BJ (cell line): ENCODE measurements at regions not wholly inside any gene's neighbourhood (a gene's known extent, or its start where the extent isn't known, plus 50 kb on each side); places are given as distances from the start of the nearest gene placed in this dataset.

ENCODE experiments used
- CTCF ChIA-PET: fragments of 350-600 bp; formaldehyde crosslinking; extraction: SDS; loops from one replicate; lab custom pipeline; 2021; ENCODE audit warnings: antibody characterized with exemption, inconsistent platforms; lab: Yijun Ruan, JAX
- POLR2A ChIA-PET: fragments of 300-600 bp; sonication (Branson Sonifier 250); formaldehyde crosslinking; extraction: SDS; loops from one replicate; lab custom pipeline; 2021; ENCODE audit warnings: antibody characterized with exemption; lab: Charles Lee
- DNase-seq: peaks from one replicate; pipeline ENCODE4 v3.0.0-alpha.2; 2011; ENCODE audit warnings: low read depth
- H3K27me3 ChIP-seq: 2 replicates; pipeline ENCODE4 v1.6.0; 2011; ENCODE audit warnings: low read length; ENCODE audit not compliant: control insufficient read depth, insufficient read depth
- H3K36me3 ChIP-seq: 2 replicates; pipeline ENCODE4 v1.5.1; 2011; ENCODE audit warnings: low read length; ENCODE audit not compliant: control insufficient read depth, insufficient read depth
- H3K4me3 ChIP-seq: 2 replicates; pipeline ENCODE4 v1.5.1; 2011; ENCODE audit warnings: low read depth, mild to moderate bottlenecking, control low read depth, low read length
- TF ChIP-seq, protein P1 (sequence below): IDR thresholded peaks from 2 replicates; pipeline ENCODE4 v1.5.1; 2011; ENCODE audit warnings: low read depth, mild to moderate bottlenecking, control low read depth, inconsistent platforms, low read length, moderate library complexity; ENCODE audit not compliant: insufficient read depth

DNA sequence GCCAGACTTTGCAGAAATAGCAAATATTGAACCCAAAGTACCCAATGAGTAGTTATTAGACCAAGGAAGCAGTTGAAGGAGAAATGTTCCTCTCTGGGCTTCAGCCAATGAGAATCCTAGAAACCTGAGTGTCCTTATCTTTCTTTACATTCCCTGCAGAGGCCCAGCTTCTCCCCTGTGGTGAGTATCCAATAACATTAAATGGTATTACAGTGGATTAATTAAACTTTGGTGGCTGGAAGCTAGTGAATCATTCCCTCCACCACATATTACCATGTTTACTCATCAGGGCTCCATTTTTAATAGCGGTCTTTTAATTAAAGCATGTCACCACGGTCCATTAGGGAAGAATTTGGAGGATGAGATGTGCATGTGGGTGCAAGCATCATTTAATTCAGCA lies 74.0 kb downstream of the UNC5CL start:
- Histone ChIP-seq H3K4me3 (no peak overlapping the region), H3K27me3 (no peaks in the 10 kb centered on the region), H3K36me3 (no peaks in the 10 kb centered on the region)
- TF ChIP-seq, protein P1, sequence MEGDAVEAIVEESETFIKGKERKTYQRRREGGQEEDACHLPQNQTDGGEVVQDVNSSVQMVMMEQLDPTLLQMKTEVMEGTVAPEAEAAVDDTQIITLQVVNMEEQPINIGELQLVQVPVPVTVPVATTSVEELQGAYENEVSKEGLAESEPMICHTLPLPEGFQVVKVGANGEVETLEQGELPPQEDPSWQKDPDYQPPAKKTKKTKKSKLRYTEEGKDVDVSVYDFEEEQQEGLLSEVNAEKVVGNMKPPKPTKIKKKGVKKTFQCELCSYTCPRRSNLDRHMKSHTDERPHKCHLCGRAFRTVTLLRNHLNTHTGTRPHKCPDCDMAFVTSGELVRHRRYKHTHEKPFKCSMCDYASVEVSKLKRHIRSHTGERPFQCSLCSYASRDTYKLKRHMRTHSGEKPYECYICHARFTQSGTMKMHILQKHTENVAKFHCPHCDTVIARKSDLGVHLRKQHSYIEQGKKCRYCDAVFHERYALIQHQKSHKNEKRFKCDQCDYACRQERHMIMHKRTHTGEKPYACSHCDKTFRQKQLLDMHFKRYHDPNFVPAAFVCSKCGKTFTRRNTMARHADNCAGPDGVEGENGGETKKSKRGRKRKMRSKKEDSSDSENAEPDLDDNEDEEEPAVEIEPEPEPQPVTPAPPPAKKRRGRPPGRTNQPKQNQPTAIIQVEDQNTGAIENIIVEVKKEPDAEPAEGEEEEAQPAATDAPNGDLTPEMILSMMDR: no peak
- ChIA-PET CTCF (no interaction called here), POLR2A (no interaction called here)
- DNase-seq: no peak

DNA sequence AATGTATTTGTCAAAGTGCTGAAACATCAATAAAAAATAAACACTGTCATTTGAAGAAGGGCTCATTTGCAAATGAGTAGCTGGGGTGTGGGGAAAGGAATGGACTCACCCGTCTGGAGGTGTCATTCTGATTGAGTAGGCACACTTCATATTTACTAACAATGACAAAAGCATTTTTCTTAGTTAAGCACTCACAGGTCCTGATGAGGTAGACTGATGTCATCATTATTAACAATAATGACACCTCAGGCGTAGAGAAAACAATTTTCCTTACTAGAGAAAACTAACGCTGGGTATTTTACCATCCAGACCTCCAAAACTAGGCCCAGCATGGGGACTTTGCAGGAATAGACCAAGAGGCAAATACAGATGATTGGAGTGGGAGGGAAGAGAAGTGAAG lies 76.0 kb downstream of the UNC5CL start:
- CTCF ChIA-PET: no interaction called here
- no peak for DNase-seq
- TF ChIP-seq, protein P1: no peak
- Histone ChIP-seq H3K27me3 (no peaks in the 10 kb centered on the region), H3K36me3 (no peaks in the 10 kb centered on the region), H3K4me3 (no peak overlapping the region)
- POLR2A ChIA-PET: no interaction called here

DNA sequence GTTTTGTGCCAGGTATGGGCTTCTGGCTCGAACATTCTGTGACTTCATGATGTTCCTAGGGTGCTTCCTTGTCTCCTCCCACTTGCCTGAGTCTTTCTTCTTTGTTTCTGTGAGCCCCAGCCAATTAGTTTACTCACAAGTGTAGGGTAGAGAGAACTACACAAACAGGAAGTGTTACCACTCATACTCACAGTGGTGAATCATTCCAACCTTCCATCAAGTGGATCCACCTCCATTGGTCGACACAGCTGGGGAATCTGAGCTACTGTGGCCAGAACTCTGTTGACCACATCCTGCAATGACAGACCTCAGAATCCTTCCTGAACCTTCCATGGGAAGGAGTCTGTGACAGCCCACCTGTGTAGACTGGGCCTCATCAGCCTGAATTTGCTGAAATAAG lies 76.8 kb downstream of the UNC5CL start:
- ChIA-PET CTCF (interaction anchor here (1.1 to 1.2 kb wide), 2 partner anchors 14 to 66 kb away, joined by 3 to 4 read pairs; no protein-coding TSS in a partner anchor), POLR2A (no interaction called here)
- Histone ChIP-seq H3K36me3 (no peaks in the 10 kb centered on the region), H3K27me3 (no peaks in the 10 kb centered on the region), H3K4me3 (no peak overlapping the region)
- TF ChIP-seq, protein P1: no peak
- DNase-seq: peak; percentile 84

DNA sequence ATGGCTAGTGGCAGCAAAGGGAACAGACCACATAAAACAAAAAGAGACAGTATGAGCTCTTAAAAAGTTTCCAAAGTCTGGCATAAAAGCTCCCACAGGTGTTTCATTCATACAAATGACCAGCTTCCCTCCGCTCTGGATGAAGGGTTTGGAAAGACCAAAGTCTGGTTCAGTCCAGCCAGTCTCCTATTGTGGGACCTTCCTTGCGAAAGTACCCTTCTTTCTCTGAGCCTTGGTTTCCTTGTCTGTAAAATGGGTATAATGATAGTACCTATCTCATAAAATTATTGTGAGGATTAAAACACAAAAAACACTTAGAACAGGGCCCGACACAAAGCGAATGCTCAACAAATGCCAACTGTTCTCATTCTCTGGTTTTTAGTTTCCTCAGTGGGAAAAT lies 77.2 kb downstream of the UNC5CL start:
- H3K27me3 ChIP-seq: no peaks in the 10 kb centered on the region
- POLR2A ChIA-PET: no interaction called here
- CTCF ChIA-PET: interaction anchor here (1.1 to 1.2 kb wide), 2 partner anchors 14 to 66 kb away, joined by 3 to 4 read pairs; no protein-coding TSS in a partner anchor
- H3K36me3 ChIP-seq: no peaks in the 10 kb centered on the region
- H3K4me3 ChIP-seq: no peak overlapping the region
- TF ChIP-seq, protein P1: no peak
- no peak for DNase-seq

DNA sequence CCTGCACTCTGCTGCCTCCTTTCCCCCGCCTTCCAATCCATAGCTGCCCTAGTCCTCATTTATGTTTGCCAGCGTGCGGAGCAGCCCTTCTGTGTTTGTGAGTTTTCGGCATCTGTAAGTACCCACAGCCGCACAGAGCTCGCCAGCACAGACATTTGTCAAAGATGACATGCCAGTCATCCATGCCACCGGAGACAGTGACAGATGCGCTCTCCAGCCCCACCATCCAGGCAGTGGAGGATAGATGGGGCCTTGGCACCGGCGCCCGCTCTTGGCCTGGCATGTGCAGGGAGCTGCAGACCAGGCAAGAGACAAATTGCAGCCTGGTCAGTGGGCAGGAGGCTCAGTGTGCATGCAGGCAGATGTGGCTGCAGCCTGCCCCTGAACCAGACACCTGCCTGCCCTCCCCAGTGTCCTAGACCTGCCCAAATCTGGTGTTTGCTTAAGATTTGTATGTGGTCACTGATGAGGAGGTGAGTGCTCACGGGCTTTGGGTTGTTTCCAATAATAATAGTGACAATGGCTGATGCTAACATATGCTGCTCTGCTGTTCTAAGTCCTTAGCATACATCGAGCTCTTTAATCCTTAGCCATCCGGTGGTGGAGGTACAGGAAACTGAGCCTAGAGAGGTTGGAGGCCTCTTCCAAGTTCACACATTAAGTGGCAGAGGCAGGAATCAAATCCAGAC lies 78.1 kb downstream of the UNC5CL start:
- DNase-seq: no peak
- no peak overlapping the region for H3K4me3 ChIP-seq
- ChIA-PET POLR2A (no interaction called here), CTCF (interaction anchor here (0.7 to 1.1 kb wide), 2 partner anchors 13 to 21 kb away, joined by 3 to 4 read pairs; no protein-coding TSS in a partner anchor)
- H3K36me3 ChIP-seq: no peaks in the 10 kb centered on the region
- no peaks in the 10 kb centered on the region for H3K27me3 ChIP-seq
- TF ChIP-seq, protein P1: no peak
